GM23338 (cell line): ENCODE measurements at regions not wholly inside any gene's neighbourhood (a gene's known extent, or its start where the extent isn't known, plus 50 kb on each side); places are given as distances from the start of the nearest gene placed in this dataset.

Experiments
- CREB1 ChIP-seq: fragments of 250-450 bp; sonication (Bioruptor Pico); IDR thresholded peaks from 2 replicates; pipeline ENCODE4 v1.5.0; 2020; ENCODE audit warnings: low read depth, mild to moderate bottlenecking, moderate library complexity
- EZH2 ChIP-seq: fragments of 200-600 bp; sonication (generic); IDR thresholded peaks from one replicate; pipeline ENCODE4 v1.8.0; 2017; ENCODE audit warnings: antibody characterized with exemption, mild to moderate bottlenecking, low read depth; ENCODE audit not compliant: unreplicated experiment
- EZH2phosphoT487 ChIP-seq: fragments of 200-600 bp; sonication (generic); IDR thresholded peaks from one replicate; pipeline ENCODE4 v1.8.1; 2018; ENCODE audit warnings: antibody characterized with exemption; ENCODE audit not compliant: unreplicated experiment
- JUNB ChIP-seq: IDR thresholded peaks from one replicate; pipeline ENCODE4 v1.6.1; 2016; ENCODE audit warnings: antibody characterized with exemption; ENCODE audit not compliant: unreplicated experiment
- NANOG ChIP-seq: IDR thresholded peaks from 2 replicates; pipeline ENCODE4 v1.6.1; 2016; ENCODE audit warnings: antibody characterized with exemption, borderline replicate concordance
- POLR2AphosphoS5 ChIP-seq: IDR thresholded peaks from 2 replicates; pipeline ENCODE4 v1.6.1; 2016; ENCODE audit warnings: antibody characterized with exemption, low read depth
- ZNF114 ChIP-seq: fragments of 250-450 bp; sonication (Bioruptor Pico); IDR thresholded peaks from 2 replicates; pipeline ENCODE4 v1.5.0; 2020; ENCODE audit warnings: mild to moderate bottlenecking, moderate library complexity
- ZNF331 ChIP-seq: fragments of 250-450 bp; sonication (Bioruptor Pico); IDR thresholded peaks from 2 replicates; pipeline ENCODE4 v1.5.0; 2020; ENCODE audit warnings: low read depth, mild to moderate bottlenecking, moderate library complexity
- TF ChIP-seq, protein P1 (sequence below), 2 experiments: fragments of 200-600 bp in 1 of 2; sonication (generic) in 1 of 2; conservative IDR thresholded peaks; 2 replicates each; pipeline versions ENCODE4 v1.5.1 to v1.6.1; 2016 to 2017; ENCODE audit warnings: antibody characterized with exemption in 2 of 2, low read depth in 2 of 2, mild to moderate bottlenecking in 2 of 2, moderate library complexity in 1 of 2
- TF ChIP-seq, protein P2 (sequence below): IDR thresholded peaks from 2 replicates; pipeline ENCODE4 v1.6.1; 2016; ENCODE audit warnings: antibody characterized with exemption
- TF ChIP-seq, protein P3 (sequence below): IDR thresholded peaks from one replicate; pipeline ENCODE4 v1.6.1; 2018; ENCODE audit warnings: antibody characterized with exemption; ENCODE audit not compliant: unreplicated experiment

DNA sequence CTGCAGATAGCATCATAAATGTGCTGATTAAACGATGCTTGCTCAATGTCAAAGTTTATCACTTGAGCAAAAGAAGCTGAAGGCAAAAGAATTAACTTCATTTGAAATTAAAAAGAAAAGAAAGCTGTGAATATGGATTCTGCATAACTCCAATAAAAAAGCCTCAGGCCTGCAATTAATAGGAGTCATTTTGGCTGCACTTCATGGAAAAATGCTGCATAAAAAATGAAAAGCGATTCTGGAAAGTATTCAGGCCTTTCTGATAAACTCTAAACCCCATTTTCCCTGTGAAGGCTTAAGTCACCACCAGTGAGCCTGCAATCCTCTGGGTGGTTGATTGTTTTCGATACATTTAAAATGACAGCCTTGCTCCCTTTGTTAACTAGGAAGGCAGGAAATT is 1793.4 kb downstream of the SUCLG1 start:
- TF ChIP-seq, protein P1, sequence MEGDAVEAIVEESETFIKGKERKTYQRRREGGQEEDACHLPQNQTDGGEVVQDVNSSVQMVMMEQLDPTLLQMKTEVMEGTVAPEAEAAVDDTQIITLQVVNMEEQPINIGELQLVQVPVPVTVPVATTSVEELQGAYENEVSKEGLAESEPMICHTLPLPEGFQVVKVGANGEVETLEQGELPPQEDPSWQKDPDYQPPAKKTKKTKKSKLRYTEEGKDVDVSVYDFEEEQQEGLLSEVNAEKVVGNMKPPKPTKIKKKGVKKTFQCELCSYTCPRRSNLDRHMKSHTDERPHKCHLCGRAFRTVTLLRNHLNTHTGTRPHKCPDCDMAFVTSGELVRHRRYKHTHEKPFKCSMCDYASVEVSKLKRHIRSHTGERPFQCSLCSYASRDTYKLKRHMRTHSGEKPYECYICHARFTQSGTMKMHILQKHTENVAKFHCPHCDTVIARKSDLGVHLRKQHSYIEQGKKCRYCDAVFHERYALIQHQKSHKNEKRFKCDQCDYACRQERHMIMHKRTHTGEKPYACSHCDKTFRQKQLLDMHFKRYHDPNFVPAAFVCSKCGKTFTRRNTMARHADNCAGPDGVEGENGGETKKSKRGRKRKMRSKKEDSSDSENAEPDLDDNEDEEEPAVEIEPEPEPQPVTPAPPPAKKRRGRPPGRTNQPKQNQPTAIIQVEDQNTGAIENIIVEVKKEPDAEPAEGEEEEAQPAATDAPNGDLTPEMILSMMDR (conservative IDR thresholded peaks at IDR 0.05; ENCODE audit: low read depth in 2 of 2), result no peak
- no peak for TF ChIP-seq JUNB
- no peak for TF ChIP-seq NANOG
- TF ChIP-seq POLR2AphosphoS5, result no peak
- no peak for TF ChIP-seq ZNF331 (CRISPR knock-in tag)
- no peak for TF ChIP-seq EZH2
- no peak for TF ChIP-seq EZH2phosphoT487
- TF ChIP-seq, protein P2, sequence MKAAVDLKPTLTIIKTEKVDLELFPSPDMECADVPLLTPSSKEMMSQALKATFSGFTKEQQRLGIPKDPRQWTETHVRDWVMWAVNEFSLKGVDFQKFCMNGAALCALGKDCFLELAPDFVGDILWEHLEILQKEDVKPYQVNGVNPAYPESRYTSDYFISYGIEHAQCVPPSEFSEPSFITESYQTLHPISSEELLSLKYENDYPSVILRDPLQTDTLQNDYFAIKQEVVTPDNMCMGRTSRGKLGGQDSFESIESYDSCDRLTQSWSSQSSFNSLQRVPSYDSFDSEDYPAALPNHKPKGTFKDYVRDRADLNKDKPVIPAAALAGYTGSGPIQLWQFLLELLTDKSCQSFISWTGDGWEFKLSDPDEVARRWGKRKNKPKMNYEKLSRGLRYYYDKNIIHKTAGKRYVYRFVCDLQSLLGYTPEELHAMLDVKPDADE, result no peak
- TF ChIP-seq ZNF114 (CRISPR knock-in tag), result no peak
- TF ChIP-seq, protein P3, sequence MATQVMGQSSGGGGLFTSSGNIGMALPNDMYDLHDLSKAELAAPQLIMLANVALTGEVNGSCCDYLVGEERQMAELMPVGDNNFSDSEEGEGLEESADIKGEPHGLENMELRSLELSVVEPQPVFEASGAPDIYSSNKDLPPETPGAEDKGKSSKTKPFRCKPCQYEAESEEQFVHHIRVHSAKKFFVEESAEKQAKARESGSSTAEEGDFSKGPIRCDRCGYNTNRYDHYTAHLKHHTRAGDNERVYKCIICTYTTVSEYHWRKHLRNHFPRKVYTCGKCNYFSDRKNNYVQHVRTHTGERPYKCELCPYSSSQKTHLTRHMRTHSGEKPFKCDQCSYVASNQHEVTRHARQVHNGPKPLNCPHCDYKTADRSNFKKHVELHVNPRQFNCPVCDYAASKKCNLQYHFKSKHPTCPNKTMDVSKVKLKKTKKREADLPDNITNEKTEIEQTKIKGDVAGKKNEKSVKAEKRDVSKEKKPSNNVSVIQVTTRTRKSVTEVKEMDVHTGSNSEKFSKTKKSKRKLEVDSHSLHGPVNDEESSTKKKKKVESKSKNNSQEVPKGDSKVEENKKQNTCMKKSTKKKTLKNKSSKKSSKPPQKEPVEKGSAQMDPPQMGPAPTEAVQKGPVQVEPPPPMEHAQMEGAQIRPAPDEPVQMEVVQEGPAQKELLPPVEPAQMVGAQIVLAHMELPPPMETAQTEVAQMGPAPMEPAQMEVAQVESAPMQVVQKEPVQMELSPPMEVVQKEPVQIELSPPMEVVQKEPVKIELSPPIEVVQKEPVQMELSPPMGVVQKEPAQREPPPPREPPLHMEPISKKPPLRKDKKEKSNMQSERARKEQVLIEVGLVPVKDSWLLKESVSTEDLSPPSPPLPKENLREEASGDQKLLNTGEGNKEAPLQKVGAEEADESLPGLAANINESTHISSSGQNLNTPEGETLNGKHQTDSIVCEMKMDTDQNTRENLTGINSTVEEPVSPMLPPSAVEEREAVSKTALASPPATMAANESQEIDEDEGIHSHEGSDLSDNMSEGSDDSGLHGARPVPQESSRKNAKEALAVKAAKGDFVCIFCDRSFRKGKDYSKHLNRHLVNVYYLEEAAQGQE, result no peak
- no peak for TF ChIP-seq CREB1 (CRISPR knock-in tag)
